ENCODE measurements at regions not wholly inside any gene's neighbourhood (a gene's known extent, or its start where the extent isn't known, plus 50 kb on each side); places are given as distances from the start of the nearest gene placed in this dataset.

DNA sequence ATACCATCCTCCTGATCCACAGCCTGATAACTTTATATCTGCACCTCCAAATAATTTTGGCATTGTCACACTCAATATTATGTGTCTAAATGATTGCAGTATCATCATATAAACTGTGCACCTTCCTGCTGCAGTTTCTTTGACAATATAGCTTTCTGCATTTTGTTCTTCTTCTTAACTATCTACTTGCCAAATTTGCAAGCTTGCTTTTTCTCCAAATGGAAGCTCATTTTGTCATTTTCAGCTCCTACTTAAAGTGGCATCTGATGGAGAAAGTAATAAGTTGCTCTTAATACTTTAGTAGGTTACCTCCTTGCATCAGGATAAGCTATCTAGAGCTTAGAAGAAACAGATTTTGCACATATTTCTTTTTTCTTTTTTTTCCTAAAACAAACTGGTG is 74.0 kb upstream of the DEFB112 start (continued):
- no peak for TF ChIP-seq ZBTB8A (tag by site-specific recombination; IDR thresholded peaks at IDR 0.05)
- TF ChIP-seq, protein P1, sequence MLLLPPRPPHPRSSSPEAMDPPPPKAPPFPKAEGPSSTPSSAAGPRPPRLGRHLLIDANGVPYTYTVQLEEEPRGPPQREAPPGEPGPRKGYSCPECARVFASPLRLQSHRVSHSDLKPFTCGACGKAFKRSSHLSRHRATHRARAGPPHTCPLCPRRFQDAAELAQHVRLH (tag by site-specific recombination; IDR thresholded peaks at IDR 0.05), result no peak
- no peak for TF ChIP-seq YY2 (tag by site-specific recombination; IDR thresholded peaks at IDR 0.05)
- TF ChIP-seq HOXA7 (CRISPR knock-in tag; IDR thresholded peaks at IDR 0.05; ENCODE audit: borderline replicate concordance), result no peak
- TF ChIP-seq, protein P2, sequence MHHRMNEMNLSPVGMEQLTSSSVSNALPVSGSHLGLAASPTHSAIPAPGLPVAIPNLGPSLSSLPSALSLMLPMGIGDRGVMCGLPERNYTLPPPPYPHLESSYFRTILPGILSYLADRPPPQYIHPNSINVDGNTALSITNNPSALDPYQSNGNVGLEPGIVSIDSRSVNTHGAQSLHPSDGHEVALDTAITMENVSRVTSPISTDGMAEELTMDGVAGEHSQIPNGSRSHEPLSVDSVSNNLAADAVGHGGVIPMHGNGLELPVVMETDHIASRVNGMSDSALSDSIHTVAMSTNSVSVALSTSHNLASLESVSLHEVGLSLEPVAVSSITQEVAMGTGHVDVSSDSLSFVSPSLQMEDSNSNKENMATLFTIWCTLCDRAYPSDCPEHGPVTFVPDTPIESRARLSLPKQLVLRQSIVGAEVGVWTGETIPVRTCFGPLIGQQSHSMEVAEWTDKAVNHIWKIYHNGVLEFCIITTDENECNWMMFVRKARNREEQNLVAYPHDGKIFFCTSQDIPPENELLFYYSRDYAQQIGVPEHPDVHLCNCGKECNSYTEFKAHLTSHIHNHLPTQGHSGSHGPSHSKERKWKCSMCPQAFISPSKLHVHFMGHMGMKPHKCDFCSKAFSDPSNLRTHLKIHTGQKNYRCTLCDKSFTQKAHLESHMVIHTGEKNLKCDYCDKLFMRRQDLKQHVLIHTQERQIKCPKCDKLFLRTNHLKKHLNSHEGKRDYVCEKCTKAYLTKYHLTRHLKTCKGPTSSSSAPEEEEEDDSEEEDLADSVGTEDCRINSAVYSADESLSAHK (tag by site-specific recombination; IDR thresholded peaks at IDR 0.05), result no peak
- no peak for TF ChIP-seq GLIS2 (tag by site-specific recombination; IDR thresholded peaks at IDR 0.05)
- TF ChIP-seq ZNF530 (tag by site-specific recombination; IDR thresholded peaks at IDR 0.05; ENCODE audit: low read depth), result no peak

DNA sequence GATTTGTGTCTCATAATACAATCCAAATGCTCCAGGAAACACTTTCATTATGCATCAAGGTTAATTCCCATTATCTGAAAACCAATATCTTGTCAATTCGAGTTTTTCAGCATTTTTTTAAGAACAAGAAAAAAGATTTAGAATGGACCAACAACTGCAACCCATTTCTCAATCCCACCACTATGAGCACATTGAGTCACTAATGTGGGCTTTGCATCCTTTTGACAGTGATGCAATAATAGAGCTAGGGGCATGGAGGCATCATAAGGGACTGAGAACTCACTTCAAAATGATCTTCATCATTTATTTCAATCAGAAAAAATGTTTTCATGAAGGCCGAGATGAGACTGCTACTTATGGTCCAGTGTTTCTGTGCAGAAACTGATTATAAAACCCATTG is 74.8 kb upstream of the DEFB112 start:
- CTCF ChIA-PET, result interaction anchor here (1.1 kb wide), 1 partner anchor 421 kb away, joined by 4 read pairs; no protein-coding TSS in a partner anchor
- no peaks in the 10 kb centered on the region for H3K4me1 ChIP-seq (ENCODE audit: control insufficient read depth, insufficient read depth, low read length)
- POLR2A ChIA-PET, result no interaction called here
- H3K27ac ChIP-seq (ENCODE audit: extremely low read depth, low read depth, low read length), result no peak overlapping the region
- TF ChIP-seq FEZF1 (tag by site-specific recombination; IDR thresholded peaks at IDR 0.05), result no peak
- no peak overlapping the region for H3K4me3 ChIP-seq (ENCODE audit: low read depth, low read length)
- H3K9me3 ChIP-seq (ENCODE audit: control insufficient read depth, insufficient read depth, low read depth, low read length), result no peaks in the 10 kb centered on the region
- no peaks in the 10 kb centered on the region for H3K36me3 ChIP-seq (ENCODE audit: control insufficient read depth in 2 of 2, insufficient read depth in 1 of 2, low read length in 2 of 2)

DNA sequence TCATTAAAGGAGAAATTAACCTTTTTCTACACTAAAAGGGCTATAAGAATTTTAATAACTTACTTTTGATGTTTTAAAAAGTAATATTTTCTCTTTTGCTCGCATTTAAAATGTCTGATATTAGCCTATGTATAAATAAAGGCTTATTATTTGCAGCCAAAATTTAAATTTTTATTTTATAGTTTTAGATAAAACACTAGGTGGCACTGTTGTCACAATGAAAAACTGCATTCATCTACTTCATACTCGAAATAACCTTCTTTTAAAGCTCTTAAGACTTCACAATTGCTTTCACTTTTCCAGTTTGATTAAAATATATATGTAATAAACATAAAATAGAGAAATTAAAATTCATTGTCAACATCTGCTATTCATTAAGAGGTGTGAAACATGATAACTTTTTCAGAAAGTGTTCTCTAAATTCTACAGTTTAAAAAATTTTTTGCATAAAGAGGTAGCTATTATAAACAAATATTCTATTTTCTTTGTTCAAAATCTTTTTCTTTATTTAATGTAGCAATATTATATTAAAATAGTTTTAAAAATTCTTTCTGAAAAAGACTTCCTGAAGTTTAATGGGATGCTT is 78.8 kb upstream of the DEFB112 start:
- H3K9me3 ChIP-seq (ENCODE audit: control insufficient read depth, insufficient read depth, low read depth, low read length), result no peaks in the 10 kb centered on the region
- H3K27ac ChIP-seq (ENCODE audit: extremely low read depth, low read depth, low read length), result no peak overlapping the region
- ChIA-PET CTCF (interaction anchor here (0.6 to 2.2 kb wide), 19 partner anchors 9 to 1694 kb away, joined by 3 to 12 read pairs (median 4); no protein-coding TSS in a partner anchor), POLR2A (no interaction called here)
- no peak for TF ChIP-seq ZNF19 (tag by site-specific recombination; IDR thresholded peaks at IDR 0.05; ENCODE audit: low read depth)
- TF ChIP-seq ZNF654 (tag by site-specific recombination; IDR thresholded peaks at IDR 0.05; ENCODE audit: low read depth), result peak; percentile 56
- TF ChIP-seq ZNF623 (tag by site-specific recombination; IDR thresholded peaks at IDR 0.05), result no peak
- TF ChIP-seq ZNF157 (tag by site-specific recombination; IDR thresholded peaks at IDR 0.05), result no peak
- H3K36me3 ChIP-seq (ENCODE audit: control insufficient read depth in 2 of 2, insufficient read depth in 1 of 2, low read length in 2 of 2), result no peaks in the 10 kb centered on the region
- no peak overlapping the region for H3K4me3 ChIP-seq (ENCODE audit: low read depth, low read length)
- no peaks in the 10 kb centered on the region for H3K4me1 ChIP-seq (ENCODE audit: control insufficient read depth, insufficient read depth, low read length)

DNA sequence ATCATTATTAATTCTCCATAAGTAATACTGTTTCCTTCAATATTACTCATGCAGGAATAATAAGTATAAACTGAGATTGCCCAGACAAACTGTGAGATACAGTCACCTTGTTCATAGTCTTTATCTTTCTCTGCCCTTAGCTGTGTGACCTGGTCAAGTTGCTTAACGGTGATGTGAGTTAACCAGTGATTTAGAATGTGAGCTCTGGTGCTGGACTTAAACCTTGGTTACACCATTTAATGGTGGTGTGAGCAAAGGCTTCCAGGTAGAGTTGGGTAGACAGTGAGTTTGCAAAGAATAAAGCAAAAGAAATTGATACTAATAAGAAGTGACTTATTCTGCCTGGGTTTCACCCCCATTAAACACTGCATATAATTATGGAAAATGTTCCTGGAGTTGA is 86.2 kb upstream of the DEFB112 start:
- Histone ChIP-seq H3K27ac (ENCODE audit: extremely low read depth, low read depth, low read length) (no peak overlapping the region), H3K4me3 (ENCODE audit: low read depth, low read length) (no peak overlapping the region), H3K36me3 (ENCODE audit: control insufficient read depth in 2 of 2, insufficient read depth in 1 of 2, low read length in 2 of 2) (no peaks in the 10 kb centered on the region), H3K9me3 (ENCODE audit: control insufficient read depth, insufficient read depth, low read depth, low read length) (no peaks in the 10 kb centered on the region), H3K4me1 (ENCODE audit: control insufficient read depth, insufficient read depth, low read length) (no peaks in the 10 kb centered on the region)
- TF ChIP-seq ZNF132 (tag by site-specific recombination; IDR thresholded peaks at IDR 0.05; ENCODE audit: borderline replicate concordance) (no peak), ZNF837 (tag by site-specific recombination; IDR thresholded peaks at IDR 0.05) (no peak), ZIC2 (tag by site-specific recombination; IDR thresholded peaks at IDR 0.05) (no peak), ZXDB (tag by site-specific recombination; IDR thresholded peaks at IDR 0.05) (no peak), GLIS2 (tag by site-specific recombination; IDR thresholded peaks at IDR 0.05) (no peak), ZNF426 (tag by site-specific recombination; IDR thresholded peaks at IDR 0.05) (no peak), ZNF529 (tag by site-specific recombination; IDR thresholded peaks at IDR 0.05; ENCODE audit: insufficient replicate concordance) (no peak), ZNF768 (tag by site-specific recombination; IDR thresholded peaks at IDR 0.05) (no peak), ZNF155 (tag by site-specific recombination; IDR thresholded peaks at IDR 0.05) (no peak), OSR2 (tag by site-specific recombination; IDR thresholded peaks at IDR 0.05) (no peak), ZFP41 (tag by site-specific recombination; IDR thresholded peaks at IDR 0.05; ENCODE audit: borderline replicate concordance) (no peak)
- TF ChIP-seq, protein P3, sequence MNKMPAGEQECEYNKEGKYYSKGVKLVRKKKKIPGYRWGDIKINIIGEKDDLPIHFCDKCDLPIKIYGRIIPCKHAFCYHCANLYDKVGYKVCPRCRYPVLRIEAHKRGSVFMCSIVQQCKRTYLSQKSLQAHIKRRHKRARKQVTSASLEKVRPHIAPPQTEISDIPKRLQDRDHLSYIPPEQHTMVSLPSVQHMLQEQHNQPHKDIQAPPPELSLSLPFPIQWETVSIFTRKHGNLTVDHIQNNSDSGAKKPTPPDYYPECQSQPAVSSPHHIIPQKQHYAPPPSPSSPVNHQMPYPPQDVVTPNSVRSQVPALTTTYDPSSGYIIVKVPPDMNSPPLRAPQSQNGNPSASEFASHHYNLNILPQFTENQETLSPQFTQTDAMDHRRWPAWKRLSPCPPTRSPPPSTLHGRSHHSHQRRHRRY (tag by site-specific recombination; IDR thresholded peaks at IDR 0.05), result no peak
- TF ChIP-seq, protein P4, sequence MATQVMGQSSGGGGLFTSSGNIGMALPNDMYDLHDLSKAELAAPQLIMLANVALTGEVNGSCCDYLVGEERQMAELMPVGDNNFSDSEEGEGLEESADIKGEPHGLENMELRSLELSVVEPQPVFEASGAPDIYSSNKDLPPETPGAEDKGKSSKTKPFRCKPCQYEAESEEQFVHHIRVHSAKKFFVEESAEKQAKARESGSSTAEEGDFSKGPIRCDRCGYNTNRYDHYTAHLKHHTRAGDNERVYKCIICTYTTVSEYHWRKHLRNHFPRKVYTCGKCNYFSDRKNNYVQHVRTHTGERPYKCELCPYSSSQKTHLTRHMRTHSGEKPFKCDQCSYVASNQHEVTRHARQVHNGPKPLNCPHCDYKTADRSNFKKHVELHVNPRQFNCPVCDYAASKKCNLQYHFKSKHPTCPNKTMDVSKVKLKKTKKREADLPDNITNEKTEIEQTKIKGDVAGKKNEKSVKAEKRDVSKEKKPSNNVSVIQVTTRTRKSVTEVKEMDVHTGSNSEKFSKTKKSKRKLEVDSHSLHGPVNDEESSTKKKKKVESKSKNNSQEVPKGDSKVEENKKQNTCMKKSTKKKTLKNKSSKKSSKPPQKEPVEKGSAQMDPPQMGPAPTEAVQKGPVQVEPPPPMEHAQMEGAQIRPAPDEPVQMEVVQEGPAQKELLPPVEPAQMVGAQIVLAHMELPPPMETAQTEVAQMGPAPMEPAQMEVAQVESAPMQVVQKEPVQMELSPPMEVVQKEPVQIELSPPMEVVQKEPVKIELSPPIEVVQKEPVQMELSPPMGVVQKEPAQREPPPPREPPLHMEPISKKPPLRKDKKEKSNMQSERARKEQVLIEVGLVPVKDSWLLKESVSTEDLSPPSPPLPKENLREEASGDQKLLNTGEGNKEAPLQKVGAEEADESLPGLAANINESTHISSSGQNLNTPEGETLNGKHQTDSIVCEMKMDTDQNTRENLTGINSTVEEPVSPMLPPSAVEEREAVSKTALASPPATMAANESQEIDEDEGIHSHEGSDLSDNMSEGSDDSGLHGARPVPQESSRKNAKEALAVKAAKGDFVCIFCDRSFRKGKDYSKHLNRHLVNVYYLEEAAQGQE (tag by site-specific recombination; IDR thresholded peaks at IDR 0.05), result no peak
- ChIA-PET CTCF (no interaction called here), POLR2A (no interaction called here)

All from HEK293 (cell line).